HPDE6-E6E7 (cell line): ENCODE measurements at regions not wholly inside any gene's neighbourhood (a gene's known extent, or its start where the extent isn't known, plus 50 kb on each side); places are given as distances from the start of the nearest gene placed in this dataset.

Experiments used
- DNase-seq: peaks from one replicate; pipeline ENCODE4 v3.0.0; 2011; ENCODE audit warnings: missing footprints; ENCODE audit errors: extremely low spot score

DNA sequence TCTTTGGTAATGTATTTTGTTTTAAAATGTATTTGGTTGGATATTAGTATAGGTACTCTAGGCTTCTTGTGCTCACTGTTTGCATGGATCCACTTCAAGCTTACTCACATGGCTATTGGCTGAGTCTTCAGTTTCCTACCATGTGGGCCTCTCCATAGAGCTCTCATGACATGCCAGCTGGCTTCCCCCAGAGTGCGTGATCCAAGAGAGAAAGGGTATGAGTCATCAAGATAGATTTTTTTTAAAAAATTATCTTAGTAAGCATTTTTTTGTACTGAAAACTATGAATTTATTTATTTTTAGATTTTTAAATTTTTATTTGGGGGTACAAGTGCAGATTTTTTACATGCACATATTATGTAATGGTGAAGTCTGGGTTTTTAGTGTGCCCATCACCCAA is 219.1 kb upstream of the AMOT start:
- DNase-seq: no peak

DNA sequence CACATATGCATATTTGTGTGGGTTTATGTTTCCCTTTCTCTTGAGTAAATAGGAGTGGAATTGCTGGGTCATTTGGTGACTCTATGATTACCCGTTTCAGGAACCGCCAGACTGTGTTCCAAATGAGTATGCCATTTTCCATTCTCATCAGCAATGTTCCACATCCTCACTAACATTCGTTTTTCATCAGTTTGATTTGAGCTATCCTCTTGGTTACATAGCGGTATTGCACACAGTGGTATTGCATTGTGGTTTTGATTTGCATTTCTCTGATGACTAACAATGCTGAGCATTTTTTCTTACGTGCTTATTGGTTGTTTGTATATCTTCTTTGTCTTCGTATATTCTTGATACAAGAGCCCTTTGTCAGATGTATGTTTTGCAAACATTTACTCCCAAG is 218.0 kb upstream of the AMOT start:
- DNase-seq: no peak

DNA sequence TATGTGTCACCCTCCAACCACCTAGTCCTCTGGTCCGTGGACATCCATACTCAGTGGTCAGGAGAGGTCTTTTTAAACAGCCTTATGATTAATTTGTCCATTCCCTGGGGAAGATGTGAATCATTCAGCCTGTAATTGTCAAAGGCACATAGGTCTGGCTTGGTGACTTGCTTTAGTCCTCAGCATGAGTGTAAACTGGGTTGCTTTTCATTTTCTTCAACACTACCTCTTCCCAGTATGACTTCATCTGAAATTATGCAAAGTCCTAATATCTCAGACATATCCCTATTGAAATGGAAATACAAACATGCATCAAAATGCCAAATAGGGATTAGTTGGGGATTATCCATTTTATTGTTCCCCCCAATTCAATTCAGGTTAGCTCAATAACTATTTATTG is 208.3 kb upstream of the AMOT start:
- no peak for DNase-seq

DNA sequence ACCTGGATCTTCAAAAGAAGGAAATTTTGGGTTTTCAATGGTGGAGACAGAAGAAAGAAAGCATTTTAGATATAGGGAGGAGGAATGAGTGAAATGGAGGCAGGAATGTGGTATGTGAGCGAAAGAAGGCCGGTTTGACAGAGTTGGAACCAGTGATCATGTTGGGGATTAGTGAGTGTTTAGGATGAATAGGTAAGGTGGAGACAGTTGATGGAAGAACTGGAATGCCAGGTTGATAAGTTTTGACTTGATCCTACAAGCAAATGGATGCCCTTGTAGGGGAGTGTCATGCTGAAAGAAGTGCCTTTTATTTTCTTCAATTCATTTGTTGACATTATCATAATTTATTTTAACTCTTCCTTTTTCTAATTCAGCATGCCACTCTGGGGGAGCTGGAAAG is 207.8 kb upstream of the AMOT start:
- no peak for DNase-seq

DNA sequence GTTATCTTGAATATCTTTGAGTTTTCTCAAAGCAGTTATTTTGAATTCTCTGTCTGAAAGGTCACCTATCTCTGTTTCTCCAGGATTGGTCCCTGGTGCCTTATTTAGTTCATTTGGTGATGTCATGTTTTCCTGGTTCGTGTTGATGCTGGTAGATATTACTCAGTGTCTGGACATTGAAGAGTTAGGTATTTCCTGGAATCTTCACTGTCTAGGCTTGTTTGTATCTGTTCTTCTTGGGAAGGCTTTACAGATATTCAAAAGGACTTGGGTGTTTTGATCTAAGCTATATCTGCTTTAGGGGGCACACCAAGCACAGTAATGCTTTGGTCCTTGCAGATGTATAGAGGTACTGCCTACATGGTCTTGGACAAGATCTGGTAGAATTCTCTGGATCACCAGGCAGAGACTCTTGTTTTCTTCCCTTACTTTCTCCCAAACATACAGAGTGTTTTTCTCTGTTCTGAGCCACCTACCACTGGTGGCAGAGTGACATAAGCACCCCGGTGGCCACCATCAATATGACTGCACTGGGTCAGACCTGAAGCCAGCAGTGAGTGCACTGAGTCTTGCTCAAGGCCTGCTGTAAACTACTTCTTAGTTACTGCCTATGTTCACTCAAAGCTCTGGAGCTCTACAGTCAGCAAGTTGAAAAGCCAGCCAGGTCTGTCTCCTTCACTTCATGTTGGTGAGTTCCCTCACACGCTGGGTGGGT is 193.5 kb upstream of the AMOT start:
- no peak for DNase-seq

GRCh38 chrX:113019958-113020357 is 179.3 kb upstream of the AMOT start:
- no peak for DNase-seq

- no peak for DNase-seq
Measured at GRCh38 chrX:113009837-113010236, 169.2 kb upstream of the AMOT start.

- DNase-seq: no peak
Measured at GRCh38 chrX:113009029-113009428, 168.4 kb upstream of the AMOT start.

DNA sequence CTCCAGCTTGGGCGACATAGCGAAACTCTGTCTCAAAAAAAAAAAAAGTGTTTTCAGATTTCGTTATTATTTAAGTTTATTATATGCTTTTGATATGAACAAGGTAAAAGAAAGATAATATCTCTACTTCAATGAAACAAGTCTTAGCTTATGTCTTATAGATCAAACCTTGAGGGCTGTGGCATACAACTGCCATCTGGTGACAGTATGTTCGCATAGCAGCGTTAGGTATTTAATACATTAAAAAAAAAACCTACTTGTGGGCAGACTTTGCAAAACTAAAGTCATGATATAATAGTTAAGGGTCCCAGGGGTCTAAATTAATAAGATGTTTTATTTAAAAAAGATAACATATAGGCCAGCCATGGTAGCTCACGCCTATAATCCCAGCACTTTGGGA is 161.2 kb upstream of the AMOT start:
- DNase-seq: no peak

GRCh38 chrX:112997991-112998390 is 157.4 kb upstream of the AMOT start:
- DNase-seq: no peak

DNA sequence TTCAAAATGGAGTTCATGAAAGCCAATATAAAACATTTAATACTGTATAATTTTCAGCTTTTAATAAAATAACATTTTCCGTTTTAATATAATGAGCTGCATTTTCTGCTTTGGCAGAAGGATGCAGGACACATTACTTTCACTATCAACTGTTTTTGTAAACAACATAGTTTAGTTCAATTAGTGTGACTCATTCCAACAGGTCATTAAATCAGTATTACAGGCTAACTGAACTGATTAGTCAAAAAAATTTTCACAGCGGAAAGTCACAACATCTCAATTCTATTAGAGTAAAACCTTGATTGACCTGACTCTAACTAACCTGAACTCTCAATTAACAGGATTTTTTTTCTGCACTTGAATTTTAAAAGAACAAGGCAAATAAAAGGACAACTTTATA is 151.2 kb upstream of the AMOT start:
- no peak for DNase-seq

DNA sequence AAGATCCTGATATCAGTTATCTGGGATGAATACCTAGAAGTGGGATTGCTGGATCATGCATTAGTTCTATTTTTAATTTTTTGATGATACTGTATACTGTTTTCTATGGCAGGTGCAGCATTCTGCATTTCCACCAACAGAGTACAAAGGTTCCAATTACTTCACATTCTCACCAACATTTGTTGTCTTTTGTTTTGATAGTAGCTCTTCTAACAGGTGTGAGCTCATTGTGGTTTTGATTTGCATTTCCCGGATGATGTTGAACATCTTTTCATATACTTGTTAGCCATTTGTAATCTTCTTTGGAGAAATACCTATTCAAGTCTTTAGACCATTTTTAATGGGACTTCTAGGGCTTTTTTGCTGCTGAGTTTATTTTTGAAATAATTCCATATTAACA is 139.2 kb upstream of the AMOT start:
- DNase-seq: no peak

DNA sequence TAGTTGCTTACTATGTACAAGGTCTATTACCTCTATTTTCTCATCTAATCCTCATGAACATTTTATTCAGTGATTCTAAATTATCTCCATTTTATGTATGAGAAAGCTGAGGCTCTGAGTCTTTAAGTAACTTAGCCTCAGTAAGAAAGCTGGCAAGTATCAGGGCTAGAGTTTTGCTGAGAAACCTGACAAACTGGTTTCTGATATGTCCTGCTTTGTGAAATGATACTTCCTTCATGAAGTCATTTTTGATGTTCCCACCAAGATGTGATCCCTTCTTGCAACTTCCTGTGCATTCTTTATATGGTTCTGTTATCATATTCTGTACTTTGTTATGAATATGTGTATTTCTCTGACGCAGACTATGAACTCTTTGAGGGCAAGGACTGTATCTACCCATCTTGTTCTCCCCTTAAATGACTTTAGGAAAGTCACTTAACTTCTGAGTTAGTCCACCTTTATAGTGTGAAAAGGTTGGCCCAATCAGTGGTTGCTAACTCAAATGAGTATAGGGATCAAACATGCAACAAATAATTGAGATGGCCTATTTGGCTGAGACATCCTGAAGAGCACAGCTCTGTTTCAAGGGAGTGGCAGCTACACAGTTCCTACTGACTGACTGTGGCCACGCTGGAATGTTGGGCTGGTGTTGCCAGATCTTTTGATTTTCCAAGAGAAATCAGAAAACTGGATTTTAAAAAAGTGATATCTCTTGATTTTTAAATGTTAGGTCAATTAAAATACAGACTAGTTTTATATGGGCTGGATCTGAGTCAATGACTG is 127.9 kb upstream of the AMOT start:
- DNase-seq: no peak

- DNase-seq: no peak
Measured at GRCh38 chrX:112967903-112968302, 127.3 kb upstream of the AMOT start.

DNA sequence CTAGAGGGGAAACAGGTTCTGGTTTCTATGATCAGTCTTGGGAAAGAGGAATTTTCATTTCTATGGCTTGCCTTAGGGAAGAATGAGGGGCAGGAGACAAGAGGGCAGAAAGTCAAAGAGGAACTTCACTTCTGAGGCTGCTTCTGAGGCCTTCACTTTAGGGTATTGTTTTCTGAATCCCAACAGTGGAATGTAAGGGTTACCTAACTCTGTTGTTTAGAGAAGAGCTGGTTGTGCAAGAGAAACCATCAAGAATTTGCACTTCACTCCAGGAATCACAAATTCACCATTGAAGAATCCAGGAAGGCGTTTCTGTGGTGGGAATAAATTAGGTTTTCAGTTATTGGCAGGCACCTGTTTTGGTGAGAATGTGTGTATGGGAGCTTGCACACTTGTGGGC is 126.7 kb upstream of the AMOT start:
- no peak for DNase-seq

GRCh38 chrX:112961981-112962380 is 121.3 kb upstream of the AMOT start:
- no peak for DNase-seq

DNA sequence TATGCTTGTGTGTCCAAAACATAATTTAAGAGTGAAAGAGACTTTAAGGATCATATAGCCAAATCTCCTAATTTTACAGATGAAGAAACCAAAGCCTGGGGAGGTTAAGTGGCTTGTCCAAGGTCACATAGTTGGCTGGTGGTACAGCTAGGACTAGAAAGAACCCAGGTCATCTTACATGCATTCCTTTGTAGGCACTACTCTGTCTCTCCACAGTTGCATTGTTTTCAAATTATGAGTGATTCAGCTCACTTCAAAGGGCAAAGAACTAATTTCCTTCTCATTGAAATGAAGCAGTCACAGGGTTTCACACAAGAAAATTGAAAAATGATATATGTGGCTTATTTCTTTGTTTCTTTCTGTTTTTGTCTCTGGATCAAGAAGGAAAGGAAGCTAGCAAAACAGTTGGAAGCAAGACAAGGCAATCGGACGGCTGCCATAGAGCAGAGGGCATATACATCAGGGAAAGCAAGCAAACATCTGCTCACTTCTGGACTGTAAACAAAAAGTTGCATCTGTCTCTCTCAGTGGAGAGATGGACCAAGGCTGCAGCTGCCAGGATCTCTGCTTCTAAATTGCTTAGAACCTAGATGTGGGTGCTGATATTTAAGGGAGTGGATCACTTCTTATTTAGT is 107.5 kb upstream of the AMOT start:
- DNase-seq: no peak

DNA sequence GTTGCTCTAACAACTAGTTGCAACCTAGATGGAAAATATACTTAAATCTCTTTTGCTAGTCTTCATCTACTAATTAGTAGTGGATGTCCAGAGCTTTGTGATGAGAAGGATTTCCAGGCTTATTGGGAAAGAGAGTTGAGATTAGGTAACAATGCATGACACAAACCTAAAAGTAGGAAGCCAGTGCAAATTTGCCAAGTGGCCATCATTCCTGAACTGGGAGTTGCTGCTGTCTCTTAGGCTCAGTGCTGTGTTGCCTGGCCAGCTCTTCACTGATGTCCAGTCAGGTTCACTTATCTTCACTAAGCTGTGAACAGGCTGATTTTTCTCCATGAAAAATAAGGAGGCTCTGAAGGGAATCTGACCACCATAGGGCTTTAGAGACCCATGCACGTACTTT is 105.6 kb upstream of the AMOT start:
- DNase-seq: no peak

DNA sequence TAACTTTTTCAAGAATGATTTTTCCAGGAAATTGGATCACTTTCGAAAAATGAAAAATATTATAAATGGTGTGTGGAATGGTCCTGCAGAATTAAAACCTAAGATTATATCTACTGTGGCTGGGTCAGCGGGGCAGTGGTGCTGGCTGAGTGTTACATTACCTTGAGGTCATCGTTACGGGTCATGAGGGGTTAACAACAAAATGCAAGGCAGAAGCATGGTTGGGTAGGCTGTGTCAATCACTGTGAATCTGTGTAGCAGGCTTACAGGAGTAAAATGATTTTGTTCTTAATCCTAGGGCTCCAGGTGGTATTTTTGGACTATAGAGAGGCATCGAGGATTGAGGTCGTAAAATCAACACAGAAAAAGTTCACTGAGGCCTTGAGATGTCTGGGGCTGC is 105.2 kb upstream of the AMOT start:
- no peak for DNase-seq

DNA sequence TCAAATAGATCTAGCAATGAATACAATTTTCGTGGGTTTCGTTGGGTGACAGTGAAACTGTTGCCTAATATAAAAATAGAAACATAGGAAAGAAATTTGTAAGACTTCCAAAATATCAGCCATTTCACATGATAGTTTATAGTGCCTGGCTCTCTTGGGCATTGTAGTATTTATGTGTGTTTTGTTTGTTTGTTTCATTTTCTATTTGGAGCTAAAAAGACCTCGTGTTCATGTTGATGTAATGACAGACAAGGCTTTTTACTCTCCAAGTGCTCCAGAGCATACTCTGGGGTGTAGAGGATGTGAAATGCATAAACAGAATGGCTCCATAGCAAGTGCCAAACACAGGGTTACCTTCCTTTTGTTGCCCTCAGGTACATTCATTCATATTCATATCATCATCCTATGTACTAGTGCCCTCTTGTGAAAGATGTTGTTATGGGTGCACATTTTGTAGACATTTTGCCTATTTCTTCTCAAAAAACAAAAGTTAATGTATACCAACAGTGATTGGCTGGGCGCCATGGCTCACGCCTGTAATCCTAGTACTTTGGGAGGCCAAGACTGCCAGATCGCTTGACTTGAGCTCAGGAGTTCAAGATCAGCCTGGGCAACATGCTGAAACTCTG is 100.7 kb upstream of the AMOT start:
- DNase-seq: no peak

DNA sequence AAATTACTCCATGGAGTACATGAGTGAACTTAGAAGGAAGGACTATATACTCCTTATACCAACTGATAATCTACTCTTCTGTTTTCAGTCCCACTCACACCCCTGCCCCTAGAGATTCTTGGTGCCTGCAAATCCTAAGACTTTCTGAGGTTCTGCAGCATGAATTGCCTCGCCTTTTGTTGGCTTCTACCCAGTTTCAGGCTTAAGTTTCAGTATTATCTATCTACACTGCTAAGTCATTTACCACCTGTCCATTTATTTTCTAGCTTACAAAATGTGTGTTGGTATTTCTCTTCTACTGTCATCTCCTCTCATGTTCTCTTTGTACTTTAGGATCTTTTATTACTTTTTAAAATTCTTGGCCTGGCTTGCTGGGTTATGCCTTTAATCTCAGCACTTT is 94.4 kb upstream of the AMOT start:
- DNase-seq: no peak

DNA sequence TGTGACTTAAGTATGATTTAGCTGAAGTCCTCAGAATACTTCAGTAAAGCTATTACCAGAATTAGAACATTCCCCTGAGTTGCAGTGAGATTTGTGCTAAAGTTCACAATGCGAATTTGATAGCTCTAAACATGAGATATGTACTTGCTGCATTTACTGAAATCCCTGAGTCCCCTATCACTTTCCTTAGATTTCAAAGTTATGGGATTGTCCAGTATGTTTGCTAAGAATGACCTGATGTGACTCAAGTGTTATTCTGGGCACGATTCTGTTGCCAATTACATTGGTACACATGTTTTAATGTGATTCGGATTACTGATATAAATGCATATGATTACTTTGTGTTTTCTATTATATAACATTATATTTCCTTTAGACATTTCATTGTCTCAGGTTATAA is 91.3 kb upstream of the AMOT start:
- no peak for DNase-seq

DNA sequence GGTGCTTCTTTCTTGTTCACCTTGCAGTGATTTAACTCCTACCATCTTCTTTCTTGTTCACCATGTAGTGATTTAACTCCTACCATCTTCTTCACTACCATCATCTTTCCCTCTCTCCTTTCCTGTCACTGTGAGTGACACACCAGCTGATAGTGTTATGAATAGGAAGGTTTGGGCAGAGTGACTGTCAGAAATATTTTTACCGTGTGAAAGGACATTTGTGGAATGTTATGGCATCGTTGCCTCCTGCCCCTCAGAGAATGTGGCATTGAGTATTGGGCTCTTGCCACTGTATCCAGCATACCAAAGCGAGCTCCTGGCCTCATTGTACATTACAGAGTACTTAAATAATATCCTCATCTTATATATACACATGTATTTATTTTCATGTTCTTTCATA is 90.8 kb upstream of the AMOT start:
- no peak for DNase-seq
